ENCODE measurements at regions not wholly inside any gene's neighbourhood (a gene's known extent, or its start where the extent isn't known, plus 50 kb on each side); places are given as distances from the start of the nearest gene placed in this dataset.

- TF ChIP-seq CTCF (IDR thresholded peaks at IDR 0.05; ENCODE audit: insufficient read depth, low read depth, low read length) (no peak), EZH2 (IDR thresholded peaks at IDR 0.05; ENCODE audit: insufficient read depth, low read length) (no peak)
These were observed 51.5 kb upstream of the CFAP20DC start for GRCh38 chr3:59101231-59101736.
